LNCAP (cell line): ENCODE measurements at regions not wholly inside any gene's neighbourhood (a gene's known extent, or its start where the extent isn't known, plus 50 kb on each side); places are given as distances from the start of the nearest gene placed in this dataset.

Experiments used
- TF ChIP-seq, protein P1 (sequence below): fragments of 450-650 bp; IDR thresholded peaks from 2 replicates; pipeline ENCODE4 v1.5.1; 2017; ENCODE audit warnings: mild to moderate bottlenecking

DNA sequence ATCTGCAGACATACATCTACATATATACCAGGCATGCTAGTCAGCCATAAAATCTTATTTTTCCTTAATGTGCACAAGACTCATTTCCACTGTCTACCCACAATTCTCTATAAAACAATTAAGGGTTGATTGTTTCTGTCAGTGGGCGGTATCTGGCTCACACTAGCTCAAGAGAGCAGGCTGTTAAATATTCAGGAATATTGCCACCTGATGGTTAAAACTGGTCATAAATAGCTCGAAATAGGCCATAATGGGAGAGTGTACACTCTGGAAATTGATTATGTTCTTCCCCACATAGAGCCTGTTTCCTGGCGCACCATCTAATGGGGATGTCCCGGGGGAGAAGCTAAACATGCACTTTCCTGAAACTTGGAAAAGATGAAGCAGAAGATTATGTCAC lies 620.6 kb upstream of the ANKRD30A start:
- TF ChIP-seq, protein P1, sequence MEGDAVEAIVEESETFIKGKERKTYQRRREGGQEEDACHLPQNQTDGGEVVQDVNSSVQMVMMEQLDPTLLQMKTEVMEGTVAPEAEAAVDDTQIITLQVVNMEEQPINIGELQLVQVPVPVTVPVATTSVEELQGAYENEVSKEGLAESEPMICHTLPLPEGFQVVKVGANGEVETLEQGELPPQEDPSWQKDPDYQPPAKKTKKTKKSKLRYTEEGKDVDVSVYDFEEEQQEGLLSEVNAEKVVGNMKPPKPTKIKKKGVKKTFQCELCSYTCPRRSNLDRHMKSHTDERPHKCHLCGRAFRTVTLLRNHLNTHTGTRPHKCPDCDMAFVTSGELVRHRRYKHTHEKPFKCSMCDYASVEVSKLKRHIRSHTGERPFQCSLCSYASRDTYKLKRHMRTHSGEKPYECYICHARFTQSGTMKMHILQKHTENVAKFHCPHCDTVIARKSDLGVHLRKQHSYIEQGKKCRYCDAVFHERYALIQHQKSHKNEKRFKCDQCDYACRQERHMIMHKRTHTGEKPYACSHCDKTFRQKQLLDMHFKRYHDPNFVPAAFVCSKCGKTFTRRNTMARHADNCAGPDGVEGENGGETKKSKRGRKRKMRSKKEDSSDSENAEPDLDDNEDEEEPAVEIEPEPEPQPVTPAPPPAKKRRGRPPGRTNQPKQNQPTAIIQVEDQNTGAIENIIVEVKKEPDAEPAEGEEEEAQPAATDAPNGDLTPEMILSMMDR, result no peak

GRCh38 chr10:36500266-36500665 lies 625.1 kb upstream of the ANKRD30A start:
- TF ChIP-seq, protein P1, result no peak

DNA sequence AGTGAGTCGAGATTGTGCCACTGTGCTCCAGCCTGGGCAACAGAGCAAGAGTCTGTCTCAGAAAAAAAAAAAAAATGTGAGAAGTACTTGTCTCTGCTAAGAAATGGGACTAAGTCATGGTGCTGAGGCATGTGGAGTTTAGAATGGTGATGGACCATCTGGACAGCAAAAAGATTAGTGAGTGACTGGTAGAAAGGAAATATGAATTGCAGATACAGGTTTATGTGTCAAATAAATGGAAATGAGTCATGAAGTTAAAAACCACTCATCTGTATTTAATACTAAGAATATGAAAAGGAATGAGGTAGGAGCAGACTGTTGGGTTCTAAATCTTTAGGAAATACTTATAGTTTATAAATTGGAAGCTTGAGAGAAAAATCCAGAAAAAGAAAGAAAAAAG lies 625.7 kb upstream of the ANKRD30A start:
- TF ChIP-seq, protein P1, result no peak

DNA sequence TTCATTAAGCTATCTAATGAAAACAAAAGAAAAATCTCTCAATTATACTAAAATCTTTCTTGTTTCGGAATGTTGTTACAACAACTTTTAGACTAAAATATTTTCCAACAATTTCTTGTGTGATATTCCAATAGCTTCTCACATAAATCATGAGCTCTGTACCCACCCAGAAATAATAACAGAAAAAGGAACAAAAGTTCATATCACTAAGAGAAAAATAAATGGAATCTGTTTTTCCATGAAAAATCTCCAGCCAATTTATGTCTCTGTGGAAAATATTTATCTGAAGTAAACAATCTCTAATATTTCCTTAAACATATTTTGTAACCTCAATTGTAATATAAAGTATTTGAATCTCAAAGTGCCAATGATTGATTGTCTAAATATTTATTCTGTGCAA lies 628.6 kb upstream of the ANKRD30A start:
- TF ChIP-seq, protein P1, result no peak

- TF ChIP-seq, protein P1, result no peak
Observed at GRCh38 chr10:36494371-36494770, 631.0 kb upstream of the ANKRD30A start.

DNA sequence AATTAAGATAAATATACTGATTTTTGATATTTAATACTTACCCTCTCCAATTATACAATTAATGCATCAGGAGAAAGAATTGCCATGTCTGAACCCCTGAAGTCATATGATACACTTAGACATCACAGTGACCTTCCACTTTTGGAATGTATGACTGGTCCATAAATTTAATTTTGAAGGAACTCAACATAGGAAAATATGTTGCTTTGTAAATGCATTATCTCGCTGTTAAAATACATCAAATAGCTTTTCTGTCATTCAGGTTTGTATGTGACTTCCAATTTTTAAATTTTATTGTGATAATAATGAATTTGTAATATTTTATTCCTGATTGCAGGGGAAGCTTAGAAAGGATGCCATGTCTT lies 631.9 kb upstream of the ANKRD30A start:
- TF ChIP-seq, protein P1, result no peak

GRCh38 chr10:36492590-36493515 lies 632.5 kb upstream of the ANKRD30A start:
- TF ChIP-seq, protein P1, result no peak
